ENCODE measurements at regions not wholly inside any gene's neighbourhood (a gene's known extent, or its start where the extent isn't known, plus 50 kb on each side); places are given as distances from the start of the nearest gene placed in this dataset.

DNA sequence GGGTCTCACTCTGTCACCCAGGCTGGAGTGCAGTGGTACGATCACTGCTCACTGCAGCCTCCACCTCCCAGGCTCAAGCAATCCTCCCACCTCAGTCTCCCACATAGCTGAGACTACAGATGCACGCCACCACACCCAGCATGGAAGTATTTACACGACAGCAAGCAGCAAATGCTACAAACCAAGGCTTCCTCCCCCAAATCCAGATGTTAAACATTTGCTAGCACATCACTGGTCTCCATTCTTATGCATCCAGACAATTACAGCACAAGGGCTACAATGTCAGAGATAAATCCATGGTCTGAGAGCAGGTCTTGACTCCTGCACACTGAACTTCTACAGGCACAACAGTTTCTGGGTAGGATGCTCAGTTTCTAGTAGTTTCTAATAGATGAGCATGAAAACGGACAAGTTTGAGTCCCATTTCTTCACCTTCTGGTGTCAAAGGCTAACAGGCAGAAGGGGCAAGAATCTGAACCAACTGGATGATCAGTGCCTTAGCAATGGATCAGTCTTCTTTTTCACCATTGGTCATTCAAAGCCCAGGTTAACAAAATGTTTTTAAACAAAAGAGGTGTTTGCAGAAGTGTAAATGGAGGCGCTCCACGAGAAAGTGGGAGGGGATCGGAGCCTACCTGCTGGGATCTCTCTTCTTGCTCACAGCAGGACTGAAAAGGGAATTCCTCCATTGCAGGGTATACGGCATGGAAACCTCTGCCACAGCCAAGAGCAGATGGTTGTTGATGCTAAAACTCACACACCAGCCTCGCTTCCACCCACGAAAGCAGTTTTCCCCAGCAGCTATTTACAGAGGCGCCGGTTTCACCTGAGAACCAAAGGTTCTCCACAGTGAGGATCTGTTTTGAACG, 135.0 kb upstream of the ARL4C start:
- no peak for TF ChIP-seq CTCF (IDR thresholded peaks at IDR 0.05; ENCODE audit: extremely low read depth, insufficient read depth, missing control alignments)
- no peak for DNase-seq (ENCODE audit: low spot score)
- in situ Hi-C loops (cut with MboI; ENCODE audit: low pct_unique_long_range_greater_than_20kb, low sequenced_read_pairs, unreplicated experiment) = no loop called here

DNA sequence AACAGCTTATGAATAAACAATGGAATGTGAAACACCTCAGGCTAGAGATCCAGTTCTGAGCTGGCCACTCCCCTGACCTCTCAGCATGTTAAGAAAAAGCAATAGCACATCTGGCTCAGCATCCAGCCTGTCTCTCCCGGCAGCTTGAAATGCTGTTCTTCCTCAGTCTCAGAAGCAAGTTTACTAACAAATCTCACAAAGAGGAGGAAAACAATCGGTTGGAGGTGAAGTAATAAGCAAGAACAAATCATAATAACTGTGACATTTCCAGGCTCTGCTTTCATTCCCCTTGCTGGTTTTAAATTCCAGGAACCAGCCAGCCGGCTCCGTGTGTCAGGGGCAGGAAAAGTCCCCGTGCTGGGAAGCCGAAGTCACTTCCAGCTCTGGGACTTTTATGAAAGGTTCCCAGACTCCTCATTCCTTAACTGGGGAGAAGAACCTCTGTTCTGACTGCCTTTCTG, 133.9 kb upstream of the ARL4C start:
- no peak for TF ChIP-seq CTCF (IDR thresholded peaks at IDR 0.05; ENCODE audit: extremely low read depth, insufficient read depth, missing control alignments)
- DNase-seq (ENCODE audit: low spot score) = no peak
- in situ Hi-C loops (cut with MboI; ENCODE audit: low pct_unique_long_range_greater_than_20kb, low sequenced_read_pairs, unreplicated experiment) = no loop called here

DNA sequence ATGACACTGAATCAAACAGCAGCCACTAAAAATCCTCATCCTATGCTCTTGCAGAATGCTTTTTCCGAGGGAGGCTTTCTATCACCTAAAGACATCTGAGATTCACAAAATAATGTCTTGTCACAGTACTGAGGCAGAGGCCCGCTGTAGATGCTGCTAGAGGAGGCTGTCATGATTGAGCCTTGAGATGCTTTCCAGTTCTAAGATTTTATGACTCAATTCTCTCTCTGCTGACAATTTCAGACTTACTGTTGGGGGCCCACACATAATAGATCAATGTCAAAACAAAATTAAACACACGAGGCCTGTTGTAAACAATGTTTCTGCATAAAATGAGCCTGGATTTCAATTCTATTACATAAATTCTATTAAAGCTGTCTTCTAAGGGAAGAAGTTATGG, 132.7 kb upstream of the ARL4C start:
- in situ Hi-C loops (cut with MboI; ENCODE audit: low pct_unique_long_range_greater_than_20kb, low sequenced_read_pairs, unreplicated experiment) = no loop called here
- no peak for DNase-seq (ENCODE audit: low spot score)
- no peak for TF ChIP-seq CTCF (IDR thresholded peaks at IDR 0.05; ENCODE audit: extremely low read depth, insufficient read depth, missing control alignments)

- no peak for DNase-seq (ENCODE audit: low spot score)
- in situ Hi-C loops (cut with MboI; ENCODE audit: low pct_unique_long_range_greater_than_20kb, low sequenced_read_pairs, unreplicated experiment) = no loop called here
- TF ChIP-seq CTCF (IDR thresholded peaks at IDR 0.05; ENCODE audit: extremely low read depth, insufficient read depth, missing control alignments) = no peak
Observed at GRCh38 chr2:234628953-234629352, 132.1 kb upstream of the ARL4C start.

DNA sequence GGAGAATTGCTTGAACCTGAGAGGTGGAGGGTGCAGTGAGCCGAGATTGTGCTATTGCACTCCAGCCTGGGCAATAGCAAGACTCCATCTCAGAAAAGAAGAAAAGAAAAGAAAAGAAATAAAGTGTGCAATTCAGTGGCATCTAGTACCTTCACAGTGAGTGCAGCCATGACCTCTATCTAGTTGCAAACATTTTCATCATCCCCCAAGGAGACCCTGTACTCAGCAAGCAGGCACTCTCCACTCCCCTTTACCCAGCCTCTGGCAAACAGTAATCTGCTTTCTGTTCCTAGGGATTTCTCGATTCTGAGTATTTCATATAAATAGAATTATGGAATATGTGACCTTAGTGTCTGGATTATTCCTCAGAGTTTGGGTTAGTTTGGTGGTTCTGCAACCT, 130.4 kb upstream of the ARL4C start:
- DNase-seq (ENCODE audit: low spot score) = no peak
- TF ChIP-seq CTCF (IDR thresholded peaks at IDR 0.05; ENCODE audit: extremely low read depth, insufficient read depth, missing control alignments) = no peak
- in situ Hi-C loops (cut with MboI; ENCODE audit: low pct_unique_long_range_greater_than_20kb, low sequenced_read_pairs, unreplicated experiment) = no loop called here

DNA sequence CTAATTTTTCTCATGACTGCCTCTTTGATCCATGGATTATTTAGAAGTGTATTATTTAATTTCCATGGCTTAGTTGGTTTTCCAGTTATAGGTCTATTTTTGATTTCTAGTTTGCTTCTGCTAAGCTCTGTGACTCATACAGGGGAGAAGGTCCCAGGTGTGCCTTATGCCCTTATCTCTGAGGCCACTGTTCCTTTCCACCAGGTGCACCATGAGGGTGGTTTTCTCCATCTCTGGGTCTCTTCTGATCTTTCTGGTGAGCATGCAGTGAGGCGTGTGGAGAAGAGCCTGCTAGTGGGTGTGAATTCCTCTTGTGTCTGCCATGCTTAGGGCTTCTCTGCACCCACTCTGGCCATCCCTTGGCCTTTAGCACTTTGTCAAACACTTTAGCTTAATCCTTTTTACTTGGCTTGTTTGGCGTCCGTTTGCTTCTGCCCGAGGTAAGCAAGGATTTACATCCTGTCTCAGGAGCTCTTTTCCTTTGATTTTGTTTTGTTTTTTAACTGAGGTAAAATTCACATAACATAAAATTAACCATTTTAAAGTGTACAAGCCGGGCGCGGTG, 129.8 kb upstream of the ARL4C start:
- DNase-seq (ENCODE audit: low spot score) = no peak
- in situ Hi-C loops (cut with MboI; ENCODE audit: low pct_unique_long_range_greater_than_20kb, low sequenced_read_pairs, unreplicated experiment) = no loop called here
- TF ChIP-seq CTCF (IDR thresholded peaks at IDR 0.05; ENCODE audit: extremely low read depth, insufficient read depth, missing control alignments) = no peak

Measured in GM13977 (cell line).